ENCODE measurements at regions not wholly inside any gene's neighbourhood (a gene's known extent, or its start where the extent isn't known, plus 50 kb on each side); places are given as distances from the start of the nearest gene placed in this dataset.

- H3K36me3 ChIP-seq (ENCODE audit: low read length) = no peaks in the 10 kb centered on the region
- no peaks in the 10 kb centered on the region for H3K9me2 ChIP-seq (replicated peaks; ENCODE audit: insufficient read depth, low read length)
- no peaks in the 10 kb centered on the region for H3F3A ChIP-seq (ENCODE audit: insufficient read depth)
- H3K27ac ChIP-seq (ENCODE audit: low read depth, low read length) = no peak overlapping the region
- no peak overlapping the region for H3K4me2 ChIP-seq (ENCODE audit: low read depth, low read length, poor library complexity, severe bottlenecking)
- H3K4me3 ChIP-seq (ENCODE audit: insufficient read depth, low read length, poor library complexity, severe bottlenecking) = no peak overlapping the region
- no peak for TF ChIP-seq EZH2phosphoT487 (conservative IDR thresholded peaks at IDR 0.05; ENCODE audit: low read length)
- TF ChIP-seq, protein P1, sequence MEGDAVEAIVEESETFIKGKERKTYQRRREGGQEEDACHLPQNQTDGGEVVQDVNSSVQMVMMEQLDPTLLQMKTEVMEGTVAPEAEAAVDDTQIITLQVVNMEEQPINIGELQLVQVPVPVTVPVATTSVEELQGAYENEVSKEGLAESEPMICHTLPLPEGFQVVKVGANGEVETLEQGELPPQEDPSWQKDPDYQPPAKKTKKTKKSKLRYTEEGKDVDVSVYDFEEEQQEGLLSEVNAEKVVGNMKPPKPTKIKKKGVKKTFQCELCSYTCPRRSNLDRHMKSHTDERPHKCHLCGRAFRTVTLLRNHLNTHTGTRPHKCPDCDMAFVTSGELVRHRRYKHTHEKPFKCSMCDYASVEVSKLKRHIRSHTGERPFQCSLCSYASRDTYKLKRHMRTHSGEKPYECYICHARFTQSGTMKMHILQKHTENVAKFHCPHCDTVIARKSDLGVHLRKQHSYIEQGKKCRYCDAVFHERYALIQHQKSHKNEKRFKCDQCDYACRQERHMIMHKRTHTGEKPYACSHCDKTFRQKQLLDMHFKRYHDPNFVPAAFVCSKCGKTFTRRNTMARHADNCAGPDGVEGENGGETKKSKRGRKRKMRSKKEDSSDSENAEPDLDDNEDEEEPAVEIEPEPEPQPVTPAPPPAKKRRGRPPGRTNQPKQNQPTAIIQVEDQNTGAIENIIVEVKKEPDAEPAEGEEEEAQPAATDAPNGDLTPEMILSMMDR (IDR thresholded peaks at IDR 0.05; ENCODE audit: insufficient read depth, low read length, poor library complexity, severe bottlenecking) = no peak
- no peaks in the 10 kb centered on the region for H3K9me3 ChIP-seq (ENCODE audit: insufficient read depth, low read length)
- H3K9ac ChIP-seq (ENCODE audit: low read length) = no peak overlapping the region
- no peak overlapping the region for H2AFZ ChIP-seq (ENCODE audit: low read depth, low read length, severe bottlenecking)
- H4K20me1 ChIP-seq (ENCODE audit: low read depth, low read length) = no peaks in the 10 kb centered on the region
- H3K79me2 ChIP-seq (ENCODE audit: insufficient read depth, low read length) = no peaks in the 10 kb centered on the region
- no peaks in the 10 kb centered on the region for H3K27me3 ChIP-seq (ENCODE audit: low read length)
Observed at GRCh38 chr15:24858737-24859601, 95.8 kb upstream of the SNRPN start.

GRCh38 chr15:24861014-24861690, 93.6 kb upstream of the SNRPN start:
- Histone ChIP-seq H2AFZ (ENCODE audit: low read depth, low read length, severe bottlenecking) (no peak overlapping the region), H3K79me2 (ENCODE audit: insufficient read depth, low read length) (no peaks in the 10 kb centered on the region), H3K9me3 (ENCODE audit: insufficient read depth, low read length) (no peaks in the 10 kb centered on the region), H3K4me3 (ENCODE audit: insufficient read depth, low read length, poor library complexity, severe bottlenecking) (no peak overlapping the region), H3K27me3 (ENCODE audit: low read length) (no peaks in the 10 kb centered on the region), H3K9ac (ENCODE audit: low read length) (no peak overlapping the region), H3K27ac (ENCODE audit: low read depth, low read length) (no peak overlapping the region), H3K4me2 (ENCODE audit: low read depth, low read length, poor library complexity, severe bottlenecking) (no peak overlapping the region), H3K36me3 (ENCODE audit: low read length) (no peaks in the 10 kb centered on the region), H4K20me1 (ENCODE audit: low read depth, low read length) (no peaks in the 10 kb centered on the region), H3F3A (ENCODE audit: insufficient read depth) (no peaks in the 10 kb centered on the region), H3K9me2 (replicated peaks; ENCODE audit: insufficient read depth, low read length) (no peaks in the 10 kb centered on the region)
- TF ChIP-seq, protein P1 (IDR thresholded peaks at IDR 0.05; ENCODE audit: insufficient read depth, low read length, poor library complexity, severe bottlenecking) = no peak
- TF ChIP-seq EZH2phosphoT487 (conservative IDR thresholded peaks at IDR 0.05; ENCODE audit: low read length) = no peak

- Histone ChIP-seq H2AFZ (ENCODE audit: low read depth, low read length, severe bottlenecking) (no peak overlapping the region), H3K79me2 (ENCODE audit: insufficient read depth, low read length) (no peaks in the 10 kb centered on the region), H3K9ac (ENCODE audit: low read length) (no peak overlapping the region), H3F3A (ENCODE audit: insufficient read depth) (no peaks in the 10 kb centered on the region), H3K4me3 (ENCODE audit: insufficient read depth, low read length, poor library complexity, severe bottlenecking) (no peak overlapping the region), H3K27ac (ENCODE audit: low read depth, low read length) (no peak overlapping the region), H3K27me3 (ENCODE audit: low read length) (no peaks in the 10 kb centered on the region), H4K20me1 (ENCODE audit: low read depth, low read length) (no peaks in the 10 kb centered on the region), H3K36me3 (ENCODE audit: low read length) (no peaks in the 10 kb centered on the region), H3K9me3 (ENCODE audit: insufficient read depth, low read length) (no peaks in the 10 kb centered on the region), H3K9me2 (replicated peaks; ENCODE audit: insufficient read depth, low read length) (no peaks in the 10 kb centered on the region), H3K4me2 (ENCODE audit: low read depth, low read length, poor library complexity, severe bottlenecking) (no peak overlapping the region)
- TF ChIP-seq, protein P1 (IDR thresholded peaks at IDR 0.05; ENCODE audit: insufficient read depth, low read length, poor library complexity, severe bottlenecking) = no peak
- TF ChIP-seq EZH2phosphoT487 (conservative IDR thresholded peaks at IDR 0.05; ENCODE audit: low read length) = no peak
Observed at GRCh38 chr15:24862726-24863521, 91.9 kb upstream of the SNRPN start.

All from SU-DHL-6 (cell line).